GM23338 (cell line): ENCODE measurements at regions not wholly inside any gene's neighbourhood (a gene's known extent, or its start where the extent isn't known, plus 50 kb on each side); places are given as distances from the start of the nearest gene placed in this dataset.

Experiments used
- ATAC-seq: fragments of 200-7000 bp; cut with Tn5 transposase; 3 replicates; pipeline ENCODE4 v1.9.1; 2020
- DNase-seq: peaks from one replicate; pipeline ENCODE4 v3.0.0-alpha.2; 2015; ENCODE audit warnings: low spot score
- H2AFZ ChIP-seq: fragments of 200-600 bp; sonication (generic); 2 replicates; pipeline ENCODE4 v1.8.0; 2016; ENCODE audit warnings: antibody characterized with exemption, mild to moderate bottlenecking, moderate library complexity
- H3F3A ChIP-seq: fragments of 200-600 bp; sonication (generic); replicated peaks from 2 replicates; pipeline ENCODE4 v1.8.0; 2017; ENCODE audit warnings: antibody characterized with exemption, mixed run types, low read depth
- H3K27ac ChIP-seq: fragments of 200-600 bp; sonication (generic); 2 replicates; pipeline ENCODE4 v1.6.1; 2016; ENCODE audit warnings: low read depth
- H3K27me3 ChIP-seq: fragments of 200-600 bp; sonication (generic); 2 replicates; pipeline ENCODE4 v1.8.0; 2016; ENCODE audit warnings: mild to moderate bottlenecking, mixed run types, moderate library complexity; ENCODE audit not compliant: insufficient read depth
- H3K36me3 ChIP-seq: fragments of 200-600 bp; sonication (generic); 2 replicates; pipeline ENCODE4 v1.8.0; 2016; ENCODE audit warnings: mild to moderate bottlenecking; ENCODE audit not compliant: insufficient read depth
- H3K4me1 ChIP-seq: fragments of 200-600 bp; sonication (generic); 2 replicates; pipeline ENCODE4 v1.8.0; 2016; ENCODE audit warnings: mild to moderate bottlenecking, moderate library complexity; ENCODE audit not compliant: insufficient read depth
- H3K4me2 ChIP-seq: fragments of 200-600 bp; sonication (generic); 2 replicates; pipeline ENCODE4 v1.7.1; 2017; ENCODE audit warnings: mixed run types
- H3K4me3 ChIP-seq: fragments of 200-600 bp; sonication (generic); 2 replicates; pipeline ENCODE4 v1.6.1; 2016; ENCODE audit warnings: mixed run types
- H3K79me2 ChIP-seq: fragments of 200-600 bp; sonication (generic); replicated peaks from 2 replicates; pipeline ENCODE4 v1.8.0; 2017; ENCODE audit warnings: mild to moderate bottlenecking; ENCODE audit not compliant: insufficient read depth
- H3K9me2 ChIP-seq: fragments of 200-600 bp; sonication (generic); 2 replicates; pipeline ENCODE4 v1.8.0; 2017; ENCODE audit not compliant: insufficient read depth
- H4K20me1 ChIP-seq: fragments of 200-600 bp; sonication (generic); replicated peaks from 2 replicates; pipeline ENCODE4 v1.8.0; 2017; ENCODE audit warnings: mild to moderate bottlenecking; ENCODE audit not compliant: insufficient read depth
- H3K27ac Mint-ChIP-seq: 2 replicates; pipeline ENCODE4 v1.8.0; 2020; ENCODE audit warnings: inconsistent platforms, mild to moderate bottlenecking, moderate library complexity, mixed read lengths
- H3K27me3 Mint-ChIP-seq: 3 replicates; pipeline ENCODE4 v1.8.0; 2022; ENCODE audit warnings: low read depth, mild to moderate bottlenecking, moderate library complexity, mixed read lengths, inconsistent platforms; ENCODE audit not compliant: insufficient read depth, poor library complexity
- H3K36me3 Mint-ChIP-seq: 3 replicates; pipeline ENCODE4 v1.8.0; 2021; ENCODE audit warnings: low read depth, mild to moderate bottlenecking, inconsistent platforms, moderate library complexity, mixed read lengths
- H3K4me1 Mint-ChIP-seq: 3 replicates; pipeline ENCODE4 v1.8.0; 2020; ENCODE audit warnings: mild to moderate bottlenecking, inconsistent platforms, mixed read lengths
- H3K4me3 Mint-ChIP-seq: 3 replicates; pipeline ENCODE4 v1.8.0; 2021; ENCODE audit warnings: moderate library complexity, mild to moderate bottlenecking, inconsistent platforms, mixed read lengths
- H3K9me3 Mint-ChIP-seq: 3 replicates; pipeline ENCODE4 v1.8.0; 2020; ENCODE audit warnings: moderate library complexity, mild to moderate bottlenecking, inconsistent platforms, mixed read lengths
- CREB1 ChIP-seq: fragments of 250-450 bp; sonication (Bioruptor Pico); IDR thresholded peaks from 2 replicates; pipeline ENCODE4 v1.5.0; 2020; ENCODE audit warnings: low read depth, mild to moderate bottlenecking, moderate library complexity
- ETS1 ChIP-seq: IDR thresholded peaks from 2 replicates; pipeline ENCODE4 v1.6.1; 2016; ENCODE audit warnings: antibody characterized with exemption
- EZH2phosphoT487 ChIP-seq: fragments of 200-600 bp; sonication (generic); IDR thresholded peaks from one replicate; pipeline ENCODE4 v1.8.1; 2018; ENCODE audit warnings: antibody characterized with exemption; ENCODE audit not compliant: unreplicated experiment
- JUNB ChIP-seq: IDR thresholded peaks from one replicate; pipeline ENCODE4 v1.6.1; 2016; ENCODE audit warnings: antibody characterized with exemption; ENCODE audit not compliant: unreplicated experiment
- NANOG ChIP-seq: IDR thresholded peaks from 2 replicates; pipeline ENCODE4 v1.6.1; 2016; ENCODE audit warnings: antibody characterized with exemption, borderline replicate concordance
- POLR2AphosphoS5 ChIP-seq: IDR thresholded peaks from 2 replicates; pipeline ENCODE4 v1.6.1; 2016; ENCODE audit warnings: antibody characterized with exemption, low read depth
- REST ChIP-seq: IDR thresholded peaks from one replicate; pipeline ENCODE4 v1.6.1; 2018; ENCODE audit warnings: antibody characterized with exemption; ENCODE audit not compliant: unreplicated experiment
- ZNF331 ChIP-seq: fragments of 250-450 bp; sonication (Bioruptor Pico); IDR thresholded peaks from 2 replicates; pipeline ENCODE4 v1.5.0; 2020; ENCODE audit warnings: low read depth, mild to moderate bottlenecking, moderate library complexity
- TF ChIP-seq, protein P1 (sequence below): fragments of 250-450 bp; sonication (Bioruptor Pico); IDR thresholded peaks from 2 replicates; pipeline ENCODE4 v1.5.0; 2020; ENCODE audit warnings: mild to moderate bottlenecking, moderate library complexity

- Histone ChIP-seq H3K27me3 (no peaks in the 10 kb centered on the region), H3K4me2 (no peak overlapping the region), H4K20me1 (no peaks in the 10 kb centered on the region), H3K4me3 (no peak overlapping the region), H3K79me2 (no peaks in the 10 kb centered on the region), H3K36me3 (no peaks in the 10 kb centered on the region), H3K27ac (no peak overlapping the region), H3K4me1 (no peaks in the 10 kb centered on the region), H2AFZ (no peak overlapping the region), H3K9me2 (no peaks in the 10 kb centered on the region), H3F3A (no peaks in the 10 kb centered on the region)
- Mint-ChIP-seq H3K36me3 (no peaks in the 10 kb centered on the region), H3K4me3 (no peak overlapping the region), H3K27ac (no peak overlapping the region), H3K9me3 (no peaks in the 10 kb centered on the region), H3K4me1 (no peaks in the 10 kb centered on the region), H3K27me3 (peaks cover 4% of the 10 kb centered on the region)
- DNase-seq (no peak), ATAC-seq (no peak)
- TF ChIP-seq POLR2AphosphoS5 (no peak), CREB1 (CRISPR knock-in tag) (no peak), JUNB (no peak), NANOG (no peak), REST (no peak), ETS1 (no peak), ZNF331 (CRISPR knock-in tag) (no peak), EZH2phosphoT487 (no peak)
Measured at GRCh38 chr12:87520968-87521367, 508.2 kb downstream of the C12orf50 start.

DNA sequence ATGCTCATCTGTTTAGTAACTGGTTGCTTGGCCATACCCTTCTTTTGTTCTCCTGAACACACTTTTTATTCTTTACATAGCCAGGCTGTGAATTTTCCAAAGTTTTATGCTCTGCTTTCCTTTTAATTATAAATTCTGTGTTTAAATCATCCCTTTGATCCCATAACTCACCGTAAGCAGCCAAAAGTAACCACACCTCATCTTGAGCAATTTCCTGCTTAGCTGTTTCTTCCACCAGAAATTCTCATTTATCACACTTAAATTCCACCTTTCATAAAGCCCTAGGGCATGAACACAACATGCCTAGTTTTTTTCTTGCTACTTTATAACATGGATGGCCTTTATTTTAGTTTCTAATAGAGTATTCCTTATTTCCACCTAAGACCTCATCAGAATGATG lies 510.7 kb downstream of the C12orf50 start:
- Mint-ChIP-seq H3K4me1 (no peaks in the 10 kb centered on the region), H3K27me3 (peaks cover 4% of the 10 kb centered on the region), H3K36me3 (no peaks in the 10 kb centered on the region), H3K4me3 (no peak overlapping the region), H3K9me3 (no peaks in the 10 kb centered on the region), H3K27ac (no peak overlapping the region)
- ATAC-seq (no peak), DNase-seq (no peak)
- Histone ChIP-seq H3F3A (no peaks in the 10 kb centered on the region), H2AFZ (no peak overlapping the region), H3K4me3 (no peak overlapping the region), H3K9me2 (no peaks in the 10 kb centered on the region), H3K79me2 (no peaks in the 10 kb centered on the region), H3K4me2 (no peak overlapping the region), H3K27me3 (no peaks in the 10 kb centered on the region), H3K36me3 (no peaks in the 10 kb centered on the region), H3K4me1 (peaks cover 6% of the 10 kb centered on the region; the same call in 1 of the 2 replicates), H3K27ac (no peak overlapping the region), H4K20me1 (no peaks in the 10 kb centered on the region)
- TF ChIP-seq, protein P1, sequence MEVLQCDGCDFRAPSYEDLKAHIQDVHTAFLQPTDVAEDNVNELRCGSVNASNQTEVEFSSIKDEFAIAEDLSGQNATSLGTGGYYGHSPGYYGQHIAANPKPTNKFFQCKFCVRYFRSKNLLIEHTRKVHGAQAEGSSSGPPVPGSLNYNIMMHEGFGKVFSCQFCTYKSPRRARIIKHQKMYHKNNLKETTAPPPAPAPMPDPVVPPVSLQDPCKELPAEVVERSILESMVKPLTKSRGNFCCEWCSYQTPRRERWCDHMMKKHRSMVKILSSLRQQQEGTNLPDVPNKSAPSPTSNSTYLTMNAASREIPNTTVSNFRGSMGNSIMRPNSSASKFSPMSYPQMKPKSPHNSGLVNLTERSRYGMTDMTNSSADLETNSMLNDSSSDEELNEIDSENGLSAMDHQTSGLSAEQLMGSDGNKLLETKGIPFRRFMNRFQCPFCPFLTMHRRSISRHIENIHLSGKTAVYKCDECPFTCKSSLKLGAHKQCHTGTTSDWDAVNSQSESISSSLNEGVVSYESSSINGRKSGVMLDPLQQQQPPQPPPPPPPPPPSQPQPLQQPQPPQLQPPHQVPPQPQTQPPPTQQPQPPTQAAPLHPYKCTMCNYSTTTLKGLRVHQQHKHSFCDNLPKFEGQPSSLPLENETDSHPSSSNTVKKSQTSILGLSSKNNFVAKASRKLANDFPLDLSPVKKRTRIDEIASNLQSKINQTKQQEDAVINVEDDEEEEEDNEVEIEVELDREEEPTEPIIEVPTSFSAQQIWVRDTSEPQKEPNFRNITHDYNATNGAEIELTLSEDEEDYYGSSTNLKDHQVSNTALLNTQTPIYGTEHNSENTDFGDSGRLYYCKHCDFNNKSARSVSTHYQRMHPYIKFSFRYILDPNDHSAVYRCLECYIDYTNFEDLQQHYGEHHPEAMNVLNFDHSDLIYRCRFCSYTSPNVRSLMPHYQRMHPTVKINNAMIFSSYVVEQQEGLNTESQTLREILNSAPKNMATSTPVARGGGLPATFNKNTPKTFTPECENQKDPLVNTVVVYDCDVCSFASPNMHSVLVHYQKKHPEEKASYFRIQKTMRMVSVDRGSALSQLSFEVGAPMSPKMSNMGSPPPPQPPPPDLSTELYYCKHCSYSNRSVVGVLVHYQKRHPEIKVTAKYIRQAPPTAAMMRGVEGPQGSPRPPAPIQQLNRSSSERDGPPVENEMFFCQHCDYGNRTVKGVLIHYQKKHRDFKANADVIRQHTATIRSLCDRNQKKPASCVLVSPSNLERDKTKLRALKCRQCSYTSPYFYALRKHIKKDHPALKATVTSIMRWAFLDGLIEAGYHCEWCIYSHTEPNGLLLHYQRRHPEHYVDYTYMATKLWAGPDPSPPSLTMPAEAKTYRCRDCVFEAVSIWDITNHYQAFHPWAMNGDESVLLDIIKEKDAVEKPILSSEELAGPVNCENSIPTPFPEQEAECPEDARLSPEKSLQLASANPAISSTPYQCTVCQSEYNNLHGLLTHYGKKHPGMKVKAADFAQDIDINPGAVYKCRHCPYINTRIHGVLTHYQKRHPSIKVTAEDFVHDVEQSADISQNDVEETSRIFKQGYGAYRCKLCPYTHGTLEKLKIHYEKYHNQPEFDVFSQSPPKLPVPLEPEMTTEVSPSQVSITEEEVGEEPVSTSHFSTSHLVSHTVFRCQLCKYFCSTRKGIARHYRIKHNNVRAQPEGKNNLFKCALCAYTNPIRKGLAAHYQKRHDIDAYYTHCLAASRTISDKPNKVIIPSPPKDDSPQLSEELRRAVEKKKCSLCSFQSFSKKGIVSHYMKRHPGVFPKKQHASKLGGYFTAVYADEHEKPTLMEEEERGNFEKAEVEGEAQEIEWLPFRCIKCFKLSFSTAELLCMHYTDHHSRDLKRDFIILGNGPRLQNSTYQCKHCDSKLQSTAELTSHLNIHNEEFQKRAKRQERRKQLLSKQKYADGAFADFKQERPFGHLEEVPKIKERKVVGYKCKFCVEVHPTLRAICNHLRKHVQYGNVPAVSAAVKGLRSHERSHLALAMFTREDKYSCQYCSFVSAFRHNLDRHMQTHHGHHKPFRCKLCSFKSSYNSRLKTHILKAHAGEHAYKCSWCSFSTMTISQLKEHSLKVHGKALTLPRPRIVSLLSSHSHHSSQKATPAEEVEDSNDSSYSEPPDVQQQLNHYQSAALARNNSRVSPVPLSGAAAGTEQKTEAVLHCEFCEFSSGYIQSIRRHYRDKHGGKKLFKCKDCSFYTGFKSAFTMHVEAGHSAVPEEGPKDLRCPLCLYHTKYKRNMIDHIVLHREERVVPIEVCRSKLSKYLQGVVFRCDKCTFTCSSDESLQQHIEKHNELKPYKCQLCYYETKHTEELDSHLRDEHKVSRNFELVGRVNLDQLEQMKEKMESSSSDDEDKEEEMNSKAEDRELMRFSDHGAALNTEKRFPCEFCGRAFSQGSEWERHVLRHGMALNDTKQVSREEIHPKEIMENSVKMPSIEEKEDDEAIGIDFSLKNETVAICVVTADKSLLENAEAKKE (CRISPR knock-in tag), result no peak
- no peak for TF ChIP-seq JUNB
- no peak for TF ChIP-seq CREB1 (CRISPR knock-in tag)
